Right forelimb (tissue), 1 donor: ENCODE measurements at regions not wholly inside any gene's neighbourhood (a gene's known extent, or its start where the extent isn't known, plus 50 kb on each side); places are given as distances from the start of the nearest gene placed in this dataset.

Experiments
- DNase-seq: peaks from one replicate; pipeline ENCODE4 v3.0.0-alpha.2; 2018

DNA sequence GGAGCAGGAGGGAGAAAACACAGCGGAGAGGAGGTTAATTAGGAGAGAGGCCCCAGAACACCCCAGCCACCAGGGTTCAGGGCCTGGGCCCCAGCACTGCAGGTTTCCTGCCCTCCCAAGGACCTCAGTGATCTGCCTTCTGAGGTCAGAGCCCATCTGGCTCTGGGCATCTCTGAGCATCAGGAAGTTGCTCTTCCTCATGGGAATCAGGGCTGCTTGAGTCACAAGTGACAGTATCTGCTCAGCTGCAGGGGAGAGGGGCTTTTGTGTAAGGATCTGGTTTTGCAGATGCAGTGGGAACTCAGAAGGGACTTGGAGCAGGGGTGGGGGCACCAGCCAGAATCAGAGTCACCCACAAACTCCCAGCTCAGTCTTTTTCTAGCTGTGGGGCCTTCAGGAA lies 472.1 kb downstream of the PTPRU start:
- no peak for DNase-seq

DNA sequence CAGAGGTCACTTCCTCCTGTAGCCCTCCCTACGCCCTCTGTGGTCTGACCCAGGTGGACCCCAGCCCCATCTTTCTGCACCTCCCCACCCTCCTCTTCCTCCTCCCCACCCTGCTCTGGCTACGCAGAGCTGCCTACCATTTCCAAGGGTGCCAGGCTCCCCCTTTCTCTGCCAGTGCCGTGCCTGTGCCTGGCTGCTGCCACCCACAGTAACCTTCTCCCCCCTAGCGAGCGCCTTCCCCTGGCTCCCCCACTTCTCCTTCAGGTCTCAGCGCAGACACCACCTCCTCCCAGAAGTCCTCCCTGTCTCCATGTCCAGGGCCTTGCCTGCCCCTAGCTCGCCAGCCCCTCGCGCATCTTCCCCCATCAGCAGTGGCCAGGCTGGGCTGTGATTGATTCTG lies 471.5 kb downstream of the PTPRU start:
- no peak for DNase-seq

DNA sequence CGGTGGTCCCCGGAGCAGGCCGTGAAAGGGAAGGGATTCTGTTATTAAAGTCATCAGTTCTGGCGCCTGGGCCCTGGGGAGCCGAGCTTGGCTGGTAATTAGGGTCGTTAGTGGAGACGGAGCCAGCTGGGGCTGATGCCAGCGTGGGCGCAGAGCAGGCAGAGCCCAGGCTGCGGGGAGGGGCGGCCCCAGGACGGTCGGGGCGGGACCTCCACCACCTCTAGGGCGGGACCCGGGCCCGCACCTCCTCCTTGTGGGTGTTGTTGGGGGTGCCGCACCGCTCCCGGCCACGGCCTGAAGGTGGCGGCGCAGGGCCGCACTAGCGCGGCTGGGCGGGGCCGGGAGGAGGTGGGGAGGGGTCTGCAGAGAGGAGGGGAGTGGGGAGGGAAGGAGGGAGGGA lies 470.6 kb downstream of the PTPRU start:
- peak; percentile 47 for DNase-seq

DNA sequence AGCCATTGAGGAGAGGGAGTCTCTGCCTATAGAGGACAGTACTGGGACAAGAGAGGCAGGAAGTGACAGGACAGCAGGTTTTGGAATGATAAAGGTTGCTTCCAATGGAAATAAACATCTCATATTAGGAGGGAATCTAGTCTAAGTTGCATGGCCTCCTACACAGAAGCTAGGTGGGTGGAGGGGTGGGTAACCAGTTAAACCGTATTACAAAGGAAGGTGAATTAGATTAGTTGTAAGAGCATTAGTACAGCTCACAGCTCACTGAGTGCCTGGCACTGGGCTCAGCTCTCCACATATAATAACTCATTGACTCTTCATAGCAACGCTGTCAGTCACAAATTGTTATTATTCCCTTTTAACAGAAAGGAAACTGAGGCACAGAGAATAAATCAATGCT lies 468.1 kb downstream of the PTPRU start:
- no peak for DNase-seq

DNA sequence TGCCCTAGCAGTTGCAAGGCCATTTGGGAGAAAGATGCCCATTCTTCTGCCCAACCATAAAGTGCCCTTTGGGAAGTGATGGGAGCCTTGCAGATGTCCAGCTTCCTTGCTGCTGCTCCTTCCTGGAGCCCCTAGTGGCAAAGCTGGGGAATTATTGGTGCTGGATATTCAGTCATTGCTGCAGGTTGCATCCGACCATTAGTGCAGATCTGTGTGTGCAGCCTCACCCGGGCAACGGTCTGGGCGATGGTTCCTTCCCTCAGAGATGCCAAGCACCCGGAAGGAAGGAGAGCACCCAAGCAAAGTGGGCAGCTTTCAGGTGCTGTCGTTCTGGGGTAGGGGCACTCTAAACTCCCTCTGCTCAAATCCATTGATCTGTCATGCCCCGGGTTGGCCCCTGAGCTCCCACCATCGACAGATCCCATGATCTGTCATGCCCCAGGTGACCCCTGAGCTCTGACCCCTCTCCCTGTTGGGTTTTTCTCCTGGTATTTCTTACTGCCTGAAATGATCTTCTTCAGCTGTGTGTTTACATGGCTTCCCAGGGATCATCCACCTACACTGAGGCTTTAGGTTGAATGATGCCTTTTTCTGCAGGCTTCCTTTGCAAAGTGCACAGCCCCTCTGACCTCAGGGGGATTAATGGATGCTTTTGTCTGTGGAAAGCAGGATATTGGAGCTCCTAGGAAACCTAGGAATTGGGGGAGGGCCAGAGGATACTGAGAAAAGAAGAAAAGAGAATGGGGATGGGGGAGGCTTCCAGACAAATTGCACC lies 467.5 kb downstream of the PTPRU start:
- DNase-seq = no peak

DNA sequence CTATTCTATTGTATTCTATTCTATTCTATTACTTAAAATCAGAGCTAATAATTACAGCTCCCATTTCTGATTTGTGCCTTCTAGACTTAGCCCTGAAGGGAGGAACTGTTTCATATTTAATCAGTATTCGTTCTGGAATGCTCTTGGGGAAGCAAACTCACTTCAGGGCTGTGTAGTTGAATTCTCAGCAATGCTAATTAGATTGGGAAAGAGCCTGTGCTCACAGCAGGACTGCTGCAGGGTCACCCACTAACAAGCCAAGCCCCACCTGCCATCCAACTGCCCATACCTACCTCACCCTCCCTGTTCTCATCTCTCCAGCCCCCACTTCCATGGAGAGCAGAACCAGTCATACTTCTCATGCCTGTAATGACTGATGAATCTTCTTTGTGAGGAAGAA lies 464.2 kb downstream of the PTPRU start:
- no peak for DNase-seq

DNA sequence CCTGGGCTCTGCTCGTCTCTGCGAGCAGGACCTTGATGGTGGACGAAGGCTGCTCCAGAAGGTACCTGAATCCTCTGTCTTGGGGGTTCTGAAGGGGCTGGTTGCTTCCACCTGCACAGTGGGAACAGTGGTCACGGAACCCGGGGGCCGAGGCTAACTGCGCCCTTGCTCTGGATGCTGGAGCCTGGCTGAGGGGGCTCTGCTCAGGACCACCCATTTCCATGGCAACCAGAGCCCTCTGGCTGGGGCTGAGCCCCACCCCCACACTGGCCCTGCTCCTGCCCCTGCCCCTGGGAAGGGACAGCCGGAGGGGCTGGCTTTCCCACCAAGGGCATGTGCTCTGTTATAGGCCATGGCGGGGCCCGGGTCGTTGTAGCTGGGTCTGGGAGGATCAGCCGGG lies 462.3 kb downstream of the PTPRU start:
- DNase-seq = no peak

DNA sequence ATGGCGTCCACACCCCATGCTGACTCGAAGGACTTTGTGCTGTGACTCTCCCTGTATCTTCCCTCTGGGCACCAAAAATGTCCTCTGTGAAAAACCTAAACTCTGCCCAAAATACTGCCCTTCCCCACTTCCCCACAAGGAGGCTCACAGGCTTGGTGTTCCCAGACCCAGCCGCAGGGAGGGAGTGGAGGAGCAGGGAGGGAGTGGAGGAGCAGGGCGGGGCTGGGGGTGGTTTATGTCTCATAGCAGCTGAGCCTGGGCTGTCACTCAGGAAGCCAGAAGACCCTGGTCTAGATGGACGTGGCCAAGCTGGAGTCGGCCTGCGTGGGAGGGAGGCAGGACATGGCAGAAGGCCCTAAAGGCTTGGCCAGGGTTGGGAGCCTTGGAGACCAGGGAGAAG lies 461.7 kb downstream of the PTPRU start:
- peak; percentile 58 for DNase-seq

DNA sequence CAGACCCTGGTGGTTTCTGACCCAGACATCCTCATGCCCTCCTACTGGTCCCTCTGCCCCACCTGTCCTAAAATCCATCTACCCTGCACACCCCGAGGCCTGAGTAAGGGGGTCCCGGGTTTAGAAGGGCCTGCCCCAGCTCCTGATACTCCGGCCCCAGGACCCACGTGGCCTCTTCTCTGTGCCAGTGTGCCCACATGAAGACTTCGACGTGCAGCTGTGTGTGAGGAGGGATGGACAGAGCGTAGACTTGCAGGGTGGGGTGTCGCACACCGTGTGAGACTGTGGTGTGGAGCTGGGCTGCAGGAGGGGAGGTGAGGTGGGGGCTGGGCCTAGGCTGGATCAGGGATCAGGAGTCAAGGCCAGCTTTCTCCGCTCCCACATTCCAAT lies 461.1 kb downstream of the PTPRU start:
- no peak for DNase-seq

DNA sequence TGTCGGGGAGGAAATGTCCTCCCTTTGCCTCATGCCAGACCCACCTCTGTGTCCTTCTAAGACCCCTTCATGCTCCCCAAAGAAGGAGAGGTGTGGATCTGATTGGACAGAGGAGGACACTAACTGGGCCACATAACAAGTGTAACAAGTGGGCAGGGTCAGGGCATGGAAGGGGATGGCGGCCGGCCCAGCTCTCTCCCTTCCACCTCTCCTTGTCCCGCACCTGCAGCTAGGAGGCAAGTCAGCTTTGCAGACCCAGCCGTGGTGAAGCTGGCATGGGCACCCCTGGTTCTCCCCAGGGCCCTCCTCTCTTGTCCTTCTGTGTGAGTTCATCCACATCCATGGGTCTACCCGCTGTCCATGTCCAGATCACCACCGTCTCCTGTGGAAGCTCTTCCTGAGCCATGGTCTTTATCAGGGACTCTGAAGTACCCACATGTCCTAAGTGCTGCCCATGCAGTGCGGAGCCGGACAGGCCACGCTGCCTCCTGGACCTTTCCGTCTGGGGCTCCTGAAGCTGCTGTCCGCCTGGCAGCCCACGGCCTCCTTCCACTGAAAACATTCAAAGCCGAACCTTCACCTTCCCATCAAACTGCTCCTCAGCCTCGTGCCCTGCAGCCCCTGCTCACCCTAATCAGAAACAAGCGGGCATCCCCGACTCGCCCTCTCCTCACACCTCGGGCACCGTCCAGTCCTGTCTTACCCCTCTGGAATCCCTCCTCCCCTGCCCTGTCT lies 460.5 kb downstream of the PTPRU start:
- DNase-seq = no peak

DNA sequence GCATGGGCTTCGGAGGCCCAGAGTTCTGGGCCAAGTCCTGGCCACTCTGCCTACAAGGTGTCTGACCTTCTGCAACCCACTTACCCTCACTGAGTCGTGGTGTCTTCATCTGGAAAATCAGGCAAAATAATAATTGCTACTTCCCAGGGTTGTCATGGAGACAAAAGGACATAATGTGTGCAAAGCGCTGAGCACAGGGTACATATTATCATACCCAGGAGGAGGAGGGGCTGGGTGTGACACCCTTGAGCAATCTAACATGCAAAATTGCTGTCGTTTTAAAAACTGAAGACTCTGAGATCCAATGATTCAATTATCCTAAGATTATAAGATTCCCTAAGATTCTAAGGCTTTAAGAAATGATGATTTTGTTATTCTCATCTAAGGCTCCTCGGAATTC lies 459.5 kb downstream of the PTPRU start:
- DNase-seq = no peak

DNA sequence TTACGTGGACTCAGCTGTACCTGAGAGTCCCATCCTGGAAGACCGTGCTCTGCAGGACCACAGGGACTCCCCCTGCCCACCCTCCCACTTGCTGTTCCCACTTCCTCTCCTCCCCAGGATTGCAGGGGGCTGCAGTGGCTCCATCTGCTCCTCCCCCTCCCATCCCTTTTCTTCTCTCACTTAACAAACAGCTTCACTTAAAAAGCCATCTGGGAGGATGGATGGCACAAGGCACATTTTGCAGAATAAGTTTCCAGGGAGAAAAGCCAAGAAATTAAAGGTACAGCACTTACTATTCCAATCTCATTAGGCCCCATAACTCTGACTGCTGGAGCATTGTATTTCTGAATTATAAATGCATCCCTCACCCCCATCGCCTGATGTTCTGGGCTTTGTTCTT lies 458.7 kb downstream of the PTPRU start:
- DNase-seq = no peak

DNA sequence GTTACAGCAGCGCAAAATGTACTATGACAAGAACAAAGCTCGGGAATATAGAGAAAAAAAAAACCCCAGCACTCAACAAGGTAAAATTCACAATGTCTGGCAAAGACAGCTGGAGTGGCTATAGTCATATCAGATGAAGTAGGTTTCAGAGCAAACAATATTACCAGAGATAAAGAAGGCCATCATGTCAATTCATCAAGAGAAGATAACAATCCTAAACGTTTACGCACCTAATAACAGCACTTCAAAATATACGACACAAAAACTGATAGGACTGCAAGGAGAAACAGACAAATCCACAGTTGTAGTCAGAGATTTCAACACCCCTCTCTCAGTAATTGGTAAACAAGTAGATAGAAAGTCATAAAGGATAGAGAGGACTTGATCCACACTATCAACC lies 455.2 kb downstream of the PTPRU start:
- DNase-seq = no peak

DNA sequence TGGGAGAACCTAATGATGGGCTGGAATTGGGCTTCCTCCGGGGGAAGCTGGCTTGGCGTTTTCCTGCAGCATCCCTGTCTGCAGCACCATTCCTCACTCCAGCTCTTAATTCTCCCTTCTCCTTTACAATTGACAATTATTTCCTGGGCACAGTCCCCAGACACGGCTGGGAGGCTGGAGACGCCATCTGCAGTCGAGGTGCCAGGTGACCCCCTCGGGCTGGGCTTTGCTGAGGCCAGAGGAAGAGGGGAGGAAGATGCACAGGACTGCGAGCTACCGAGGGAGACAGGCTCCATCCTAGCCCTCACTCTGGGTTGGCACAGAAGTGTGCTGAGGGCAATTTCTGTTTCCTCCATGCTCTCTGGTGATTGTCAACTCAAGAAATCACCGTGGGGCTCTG lies 453.8 kb downstream of the PTPRU start:
- DNase-seq = peak; percentile 13

DNA sequence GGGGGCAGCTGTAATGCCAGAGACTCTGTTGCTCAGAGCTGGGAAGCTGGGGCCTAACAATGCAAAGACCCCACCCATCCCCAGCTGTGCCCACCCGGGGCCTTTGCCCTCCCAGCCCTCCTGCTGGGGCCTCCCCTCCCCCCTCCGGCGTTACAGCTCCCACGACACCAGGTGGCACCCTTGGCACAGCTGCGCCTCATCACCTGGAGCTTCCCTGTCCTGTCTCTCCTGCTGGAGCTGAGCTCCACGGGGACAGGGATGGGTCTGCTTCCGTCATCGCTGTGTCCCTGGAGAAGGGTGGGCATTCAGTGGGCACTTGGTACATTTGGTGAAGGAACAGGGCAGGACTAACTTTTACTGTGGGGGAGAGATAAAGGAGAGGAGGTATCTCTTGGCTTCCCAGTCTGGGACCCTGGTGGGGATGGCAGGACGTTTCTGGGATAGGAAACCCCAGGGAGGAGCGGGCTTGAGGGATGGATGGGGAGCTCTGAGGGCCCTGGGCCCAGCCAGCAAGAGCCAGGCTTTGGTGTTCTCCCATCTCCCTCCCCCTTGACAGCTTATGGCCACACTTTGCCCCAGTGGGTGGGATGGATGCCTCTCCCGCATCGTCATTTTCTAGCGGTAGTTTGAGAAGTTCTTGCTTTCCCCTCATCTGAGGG lies 453.2 kb downstream of the PTPRU start:
- DNase-seq = peak; percentile 23

DNA sequence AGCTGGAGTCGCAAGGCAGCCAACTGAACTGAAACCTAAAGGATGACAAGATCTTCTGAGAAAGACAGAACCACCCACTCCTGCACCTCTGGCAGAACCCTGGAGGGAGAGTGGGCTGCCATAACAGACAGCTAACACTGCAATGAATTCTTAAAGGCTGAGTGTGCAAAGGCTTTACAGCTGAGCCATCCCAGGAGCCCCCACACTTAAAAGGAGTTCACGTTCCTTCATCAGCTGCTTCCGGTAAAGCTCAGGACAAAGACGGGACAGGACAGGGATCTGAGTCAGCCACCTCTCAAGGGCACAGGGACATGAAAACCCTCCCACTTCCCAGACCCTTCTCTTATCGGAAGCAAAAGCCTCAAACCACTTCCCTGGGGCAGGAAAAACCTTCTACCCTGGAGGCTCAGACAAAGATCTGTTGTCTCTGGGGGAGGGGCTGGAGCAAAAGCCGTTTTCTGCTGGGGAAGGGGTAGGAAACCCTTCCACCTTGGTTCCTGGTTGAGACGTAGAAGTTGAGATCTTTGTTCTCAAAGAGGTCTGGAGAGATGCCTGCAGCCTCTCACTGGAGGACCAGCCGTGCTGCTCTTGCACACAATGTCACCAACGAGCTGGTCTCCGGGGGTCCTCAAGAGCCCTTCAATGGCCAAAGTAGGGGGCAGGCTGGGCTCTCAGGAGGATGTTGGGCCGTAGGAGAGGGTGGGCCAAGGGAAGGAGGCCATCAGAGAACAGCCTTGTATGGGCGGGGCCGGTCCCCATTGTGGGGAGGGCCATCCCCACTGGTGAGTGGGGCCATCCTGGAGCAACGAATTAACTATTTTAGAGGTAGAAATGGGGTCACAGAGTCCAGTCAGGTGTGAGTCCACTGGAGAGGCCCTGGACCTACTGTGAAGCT lies 452.4 kb downstream of the PTPRU start:
- DNase-seq = peak; percentile 40

DNA sequence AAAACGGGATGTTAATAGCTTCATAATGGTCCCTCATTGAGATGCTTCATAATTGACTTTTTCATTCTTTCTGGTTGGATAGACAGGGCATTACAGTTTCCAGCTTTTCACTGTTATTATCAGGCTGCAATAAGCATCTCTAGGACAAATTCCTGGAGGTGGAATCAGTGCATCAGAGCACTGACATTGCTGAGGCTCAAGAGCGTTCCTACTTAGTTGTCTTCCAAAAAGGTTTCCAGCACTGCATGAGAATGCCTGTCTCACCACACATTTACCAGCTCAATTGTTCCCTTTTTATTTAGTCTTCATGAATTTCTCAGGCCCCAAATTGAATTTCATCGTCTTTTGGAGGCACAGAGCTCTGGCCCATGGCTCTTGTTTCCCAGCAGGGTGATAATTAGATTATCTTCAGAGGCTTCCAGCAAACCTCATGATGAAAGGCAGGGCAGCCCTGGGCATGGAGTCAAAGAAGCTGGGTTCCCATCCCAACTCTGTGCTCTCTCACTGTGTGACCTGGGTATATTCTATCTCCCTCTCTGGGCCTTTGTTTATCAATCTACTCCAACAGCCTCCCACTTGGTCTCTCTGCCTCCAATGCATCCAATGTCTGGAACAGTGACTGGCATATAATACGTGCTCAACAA lies 451.4 kb downstream of the PTPRU start:
- no peak for DNase-seq

DNA sequence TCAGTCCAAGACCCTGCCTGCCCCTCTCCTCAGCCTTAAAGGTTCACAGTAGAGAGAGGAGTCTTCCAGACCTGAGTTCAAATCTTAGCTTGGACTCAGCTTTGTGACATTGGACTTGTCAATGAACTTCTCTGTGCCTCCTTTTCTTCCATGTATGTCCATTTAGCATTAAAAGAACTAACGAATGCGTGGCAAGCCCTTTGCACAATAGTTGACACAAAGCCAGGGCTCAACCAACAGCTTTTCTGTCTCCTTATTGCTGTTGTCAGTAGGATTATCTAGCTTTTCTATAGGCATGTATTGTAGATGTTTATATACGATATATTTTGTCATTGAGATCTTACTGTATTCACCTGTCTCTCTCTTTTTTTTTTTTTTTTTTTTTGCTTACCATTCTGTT lies 450.8 kb downstream of the PTPRU start:
- DNase-seq = no peak

DNA sequence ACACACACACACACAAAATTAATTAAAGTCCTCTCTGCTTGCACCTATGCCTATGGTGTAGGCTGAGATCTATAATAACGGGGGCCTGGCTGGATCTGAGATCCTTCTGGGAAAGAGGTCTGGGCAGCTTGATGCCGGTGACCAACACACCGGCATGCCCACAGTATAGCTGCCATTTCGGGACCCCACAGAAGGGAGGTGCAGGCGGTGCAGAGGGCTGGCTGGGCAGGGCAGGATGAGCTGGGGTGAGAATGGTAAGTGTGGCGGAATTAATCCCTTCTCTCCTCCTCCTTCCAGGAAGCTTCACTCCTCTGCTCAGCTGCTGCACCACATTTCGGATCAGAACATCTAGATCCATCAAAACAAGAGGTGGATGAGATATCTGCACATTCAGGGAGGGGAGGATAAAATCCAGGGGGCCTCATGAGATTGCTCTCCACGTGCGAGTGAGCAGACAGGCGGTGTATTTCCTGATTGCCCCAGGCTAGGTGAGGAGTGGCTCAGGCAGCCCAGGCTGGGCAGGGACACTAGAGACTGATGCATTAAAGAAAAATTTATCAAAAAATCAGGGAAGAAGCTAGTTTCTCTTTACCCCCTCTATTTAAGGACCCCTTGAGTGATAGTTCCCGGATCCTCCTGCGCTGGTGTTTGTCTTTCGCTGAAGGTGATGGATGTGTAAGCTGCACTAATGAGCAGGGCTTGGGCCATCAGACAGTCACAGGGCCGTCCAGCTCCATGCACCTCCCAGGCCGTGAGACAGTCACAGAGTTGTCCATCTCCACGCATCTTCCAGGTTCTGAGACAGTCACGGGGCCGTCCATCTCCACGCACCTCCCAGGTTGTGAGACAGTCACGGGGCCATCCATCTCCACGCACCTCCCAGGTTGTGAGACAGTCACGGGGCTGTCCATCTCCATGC lies 449.9 kb downstream of the PTPRU start:
- peak; percentile 6 for DNase-seq

DNA sequence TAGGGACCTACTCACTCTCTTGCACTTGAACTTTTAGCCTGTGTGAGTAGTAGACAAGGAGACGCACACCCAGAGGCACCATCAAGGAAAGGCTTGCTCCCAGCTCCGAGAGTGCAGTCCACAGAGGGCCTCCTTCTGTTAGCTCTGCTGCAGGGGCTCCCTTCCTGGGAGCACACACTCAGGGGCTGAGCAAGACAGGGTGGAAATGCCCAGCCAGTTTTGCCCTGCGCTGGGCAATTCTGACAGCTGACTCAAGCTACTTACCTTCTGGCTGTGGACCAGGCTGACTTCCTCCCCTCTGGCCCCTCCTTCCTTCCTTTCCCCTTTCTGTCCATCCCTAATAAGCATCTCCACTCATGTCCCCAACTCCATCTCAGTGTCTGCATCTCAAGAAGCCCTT lies 449.1 kb downstream of the PTPRU start:
- peak; percentile 7 for DNase-seq

DNA sequence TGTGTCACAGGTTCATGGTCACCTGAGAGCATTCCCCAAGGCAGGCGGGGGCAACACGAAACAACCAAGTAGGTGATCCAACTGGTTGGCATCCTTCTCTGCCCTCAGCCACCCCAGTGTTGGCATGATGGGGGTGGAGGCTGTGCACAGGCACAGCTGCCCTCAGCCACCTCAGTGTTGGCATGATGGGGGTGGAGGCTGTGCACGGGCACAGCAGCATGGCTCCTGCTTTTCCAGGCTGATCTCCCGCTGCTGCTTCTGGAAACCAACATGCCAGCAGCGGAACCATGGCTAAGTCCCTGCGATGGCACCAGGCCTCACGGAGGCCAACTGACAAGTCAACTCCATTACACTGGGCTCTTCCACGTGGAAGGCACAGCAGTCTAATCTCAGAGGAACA lies 447.8 kb downstream of the PTPRU start:
- DNase-seq = peak; percentile 20
